Glutamatergic neuron (in vitro differentiated cells): ENCODE measurements at regions not wholly inside any gene's neighbourhood (a gene's known extent, or its start where the extent isn't known, plus 50 kb on each side); places are given as distances from the start of the nearest gene placed in this dataset.

Source experiments
- DNase-seq: peaks from one replicate; pipeline ENCODE4 v3.0.0; 2022
- H3K27ac Mint-ChIP-seq: one replicate; pipeline ENCODE4 v1.8.0; 2020; ENCODE audit warnings: mild to moderate bottlenecking, mixed read lengths, inconsistent platforms; ENCODE audit not compliant: unreplicated experiment
- H3K27me3 Mint-ChIP-seq: one replicate; pipeline ENCODE4 v1.8.0; 2020; ENCODE audit warnings: mild to moderate bottlenecking, moderate library complexity, mixed read lengths, inconsistent platforms; ENCODE audit not compliant: unreplicated experiment
- H3K36me3 Mint-ChIP-seq: one replicate; pipeline ENCODE4 v1.8.0; 2020; ENCODE audit warnings: mild to moderate bottlenecking, mixed read lengths, inconsistent platforms; ENCODE audit not compliant: unreplicated experiment
- H3K4me1 Mint-ChIP-seq: one replicate; pipeline ENCODE4 v1.8.0; 2020; ENCODE audit warnings: mild to moderate bottlenecking, low read depth, mixed read lengths, inconsistent platforms; ENCODE audit not compliant: unreplicated experiment
- H3K4me3 Mint-ChIP-seq: one replicate; pipeline ENCODE4 v1.8.0; 2020; ENCODE audit warnings: mild to moderate bottlenecking, mixed read lengths, inconsistent platforms; ENCODE audit not compliant: unreplicated experiment
- H3K9me3 Mint-ChIP-seq: one replicate; pipeline ENCODE4 v1.8.0; 2020; ENCODE audit warnings: mild to moderate bottlenecking, moderate library complexity, mixed read lengths, inconsistent platforms; ENCODE audit not compliant: unreplicated experiment
- TF ChIP-seq, protein P1 (sequence below): fragments of 200-600 bp; sonication (generic); IDR thresholded peaks from one replicate; pipeline ENCODE4 v1.5.0; 2021; ENCODE audit not compliant: partially characterized antibody, unreplicated experiment

DNA sequence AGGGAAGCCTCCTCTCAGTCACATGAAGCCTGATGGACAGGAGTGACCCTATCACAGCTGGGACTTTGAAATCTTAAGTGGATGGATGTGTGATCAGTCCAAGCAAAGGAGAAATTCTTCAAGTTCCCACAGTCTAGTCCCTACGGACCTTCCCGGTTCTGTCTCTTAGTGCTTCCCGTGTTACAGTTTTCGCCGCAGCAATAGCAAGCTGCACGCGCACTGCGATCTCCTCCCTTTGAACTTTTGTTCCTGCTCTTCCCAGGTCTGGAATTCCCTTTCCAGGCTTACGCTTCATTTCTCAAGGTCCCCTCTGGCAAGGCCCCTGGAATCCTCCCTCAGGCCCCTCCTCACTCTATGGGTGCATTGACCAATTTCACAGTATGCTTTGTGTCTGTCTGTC lies 89.2 kb downstream of the VEGFA start:
- peaks cover 22% of the 10 kb centered on the region for H3K27me3 Mint-ChIP-seq

DNA sequence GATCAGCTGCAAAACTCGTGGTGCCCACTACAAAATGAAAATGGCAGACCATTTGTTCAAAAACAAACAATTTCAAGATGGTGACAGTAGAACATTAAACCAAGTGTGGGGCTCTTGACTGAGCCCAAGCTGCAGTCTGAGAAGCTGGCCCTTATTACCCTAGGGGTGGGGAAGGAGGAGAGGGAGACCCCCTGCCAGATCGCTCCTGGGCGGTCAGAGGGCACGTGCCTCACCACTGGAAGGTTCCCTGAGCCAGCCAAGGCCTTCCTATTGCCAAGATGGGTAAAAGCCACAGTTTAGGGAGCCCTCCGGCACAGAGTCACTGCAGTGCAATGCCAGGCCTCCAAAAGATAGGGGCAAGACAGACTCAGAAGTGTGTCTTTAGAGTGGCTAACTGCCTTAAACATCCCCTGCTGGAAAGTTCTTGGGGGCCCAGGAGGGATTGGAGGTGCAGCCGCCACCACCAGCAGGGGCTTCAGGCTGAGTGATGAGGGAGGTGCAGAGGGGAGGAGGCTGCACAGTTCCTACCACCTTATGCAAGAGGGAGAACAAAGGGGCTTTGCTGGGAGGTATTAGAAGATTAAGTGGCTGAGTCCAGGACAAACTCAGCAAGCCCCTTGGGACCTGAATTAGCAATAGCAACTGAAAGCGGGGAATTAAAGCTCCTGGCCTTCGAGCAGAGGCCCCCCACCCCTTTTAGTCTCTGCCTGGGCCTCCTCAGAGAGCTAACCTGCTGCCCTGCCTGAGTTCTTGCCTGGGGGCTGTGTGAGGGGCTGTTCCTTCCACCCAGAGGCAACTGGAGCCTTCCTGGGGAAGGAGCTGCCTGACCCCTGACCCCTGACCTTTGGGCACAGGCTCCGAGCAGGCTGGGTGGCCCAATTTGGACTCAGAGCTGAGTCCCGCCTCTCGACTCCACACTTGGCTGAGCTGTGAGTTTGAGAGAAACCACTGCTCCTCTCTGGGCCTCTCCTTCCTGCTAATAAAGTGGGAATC lies 88.4 kb downstream of the VEGFA start:
- DNase-seq: no peak
- TF ChIP-seq, protein P1, sequence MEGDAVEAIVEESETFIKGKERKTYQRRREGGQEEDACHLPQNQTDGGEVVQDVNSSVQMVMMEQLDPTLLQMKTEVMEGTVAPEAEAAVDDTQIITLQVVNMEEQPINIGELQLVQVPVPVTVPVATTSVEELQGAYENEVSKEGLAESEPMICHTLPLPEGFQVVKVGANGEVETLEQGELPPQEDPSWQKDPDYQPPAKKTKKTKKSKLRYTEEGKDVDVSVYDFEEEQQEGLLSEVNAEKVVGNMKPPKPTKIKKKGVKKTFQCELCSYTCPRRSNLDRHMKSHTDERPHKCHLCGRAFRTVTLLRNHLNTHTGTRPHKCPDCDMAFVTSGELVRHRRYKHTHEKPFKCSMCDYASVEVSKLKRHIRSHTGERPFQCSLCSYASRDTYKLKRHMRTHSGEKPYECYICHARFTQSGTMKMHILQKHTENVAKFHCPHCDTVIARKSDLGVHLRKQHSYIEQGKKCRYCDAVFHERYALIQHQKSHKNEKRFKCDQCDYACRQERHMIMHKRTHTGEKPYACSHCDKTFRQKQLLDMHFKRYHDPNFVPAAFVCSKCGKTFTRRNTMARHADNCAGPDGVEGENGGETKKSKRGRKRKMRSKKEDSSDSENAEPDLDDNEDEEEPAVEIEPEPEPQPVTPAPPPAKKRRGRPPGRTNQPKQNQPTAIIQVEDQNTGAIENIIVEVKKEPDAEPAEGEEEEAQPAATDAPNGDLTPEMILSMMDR: no peak
- H3K27ac Mint-ChIP-seq: no peak overlapping the region
- peaks cover 2% of the 10 kb centered on the region for H3K9me3 Mint-ChIP-seq
- H3K36me3 Mint-ChIP-seq: no peaks in the 10 kb centered on the region
- peaks cover 20% of the 10 kb centered on the region for H3K27me3 Mint-ChIP-seq
- peaks cover 10% of the 10 kb centered on the region for H3K4me1 Mint-ChIP-seq
- H3K4me3 Mint-ChIP-seq: no peak overlapping the region

More for the DNA sequence above, 89.2 kb downstream of the VEGFA start:
- no peaks in the 10 kb centered on the region for H3K36me3 Mint-ChIP-seq
- peaks cover 2% of the 10 kb centered on the region for H3K9me3 Mint-ChIP-seq
- peaks cover 10% of the 10 kb centered on the region for H3K4me1 Mint-ChIP-seq
- H3K4me3 Mint-ChIP-seq: peak overlapping the region; percentile 50
- DNase-seq: no peak
- no peak overlapping the region for H3K27ac Mint-ChIP-seq
- TF ChIP-seq, protein P1: no peak

DNA sequence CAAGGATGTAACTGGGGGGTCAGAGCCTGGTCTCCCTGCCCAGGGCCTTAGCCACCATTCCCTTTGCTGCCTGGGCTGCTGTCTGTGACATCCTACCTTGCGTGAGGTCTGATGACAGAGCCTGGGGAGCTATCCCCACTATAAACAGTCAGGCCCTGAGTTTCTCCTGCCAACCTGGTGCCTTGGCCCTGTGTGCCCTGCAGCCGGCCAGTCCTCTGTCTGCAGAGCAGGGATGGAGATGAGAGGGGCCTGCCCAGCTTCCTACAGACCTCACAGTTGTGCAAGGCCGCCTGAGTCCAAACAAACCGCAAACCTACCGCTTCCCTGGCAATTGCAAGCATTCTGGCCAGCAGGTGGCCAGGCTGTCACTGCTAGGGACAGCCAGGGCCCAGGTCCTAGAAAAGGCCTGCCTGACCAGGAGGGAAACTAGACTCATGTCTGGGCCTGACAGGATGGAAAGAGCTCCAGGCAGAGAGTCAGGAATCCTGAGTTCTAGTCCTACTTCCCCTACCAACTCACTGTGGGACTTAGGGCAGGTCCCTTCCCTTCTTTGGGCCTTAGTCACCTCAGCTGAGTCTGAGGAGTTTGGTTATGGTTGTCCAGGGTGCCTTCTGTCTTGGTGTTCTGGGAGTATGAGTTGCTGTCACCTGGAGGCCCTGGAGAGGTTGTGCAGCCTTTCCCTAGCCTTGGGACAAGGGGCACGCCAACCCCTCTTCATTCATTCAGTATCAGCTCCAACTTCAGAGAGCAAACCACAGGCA lies 86.2 kb downstream of the VEGFA start:
- Mint-ChIP-seq H3K27me3 (peaks cover 20% of the 10 kb centered on the region), H3K4me3 (no peak overlapping the region), H3K4me1 (peaks cover 10% of the 10 kb centered on the region), H3K36me3 (no peaks in the 10 kb centered on the region), H3K27ac (no peak overlapping the region), H3K9me3 (peaks cover 2% of the 10 kb centered on the region)
- DNase-seq: no peak
- TF ChIP-seq, protein P1: peak; percentile 40

DNA sequence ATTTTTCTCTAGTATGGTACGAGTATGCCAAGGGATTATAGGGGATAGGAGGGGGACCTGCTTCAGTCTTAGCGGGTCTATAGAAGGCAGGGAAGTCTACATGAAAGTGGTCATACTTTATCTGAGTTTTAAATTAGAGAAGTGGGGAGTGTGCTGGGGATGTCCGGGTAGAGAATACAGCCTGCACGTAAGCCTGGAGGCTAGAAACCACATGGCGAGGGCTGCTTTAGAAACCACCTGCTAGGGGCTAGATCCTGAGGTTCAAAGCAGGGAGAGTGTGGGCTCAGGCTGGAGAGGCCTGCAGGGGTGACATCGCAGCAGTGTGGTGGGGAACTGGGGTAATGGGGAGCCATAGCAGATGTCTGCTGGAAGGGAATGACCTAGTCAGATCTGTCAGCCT lies 85.2 kb downstream of the VEGFA start:
- H3K36me3 Mint-ChIP-seq: no peaks in the 10 kb centered on the region
- DNase-seq: no peak
- H3K27ac Mint-ChIP-seq: no peak overlapping the region
- H3K27me3 Mint-ChIP-seq: peaks cover 20% of the 10 kb centered on the region
- peaks cover 2% of the 10 kb centered on the region for H3K9me3 Mint-ChIP-seq
- no peak overlapping the region for H3K4me3 Mint-ChIP-seq
- peaks cover 10% of the 10 kb centered on the region for H3K4me1 Mint-ChIP-seq
- TF ChIP-seq, protein P1: no peak
